Suprapubic skin (tissue), 4 donors: ENCODE measurements at regions not wholly inside any gene's neighbourhood (a gene's known extent, or its start where the extent isn't known, plus 50 kb on each side); places are given as distances from the start of the nearest gene placed in this dataset.

Experiments used
- CTCF ChIP-seq, 2 donors: fragments of 200-600 bp in 1 of 2; fragments of 450-650 bp in 1 of 2; sonication (generic) in 1 of 2; IDR thresholded peaks; one replicate each; pipeline ENCODE4 v1.5.1; 2016 to 2019; ENCODE audit warnings: antibody characterized with exemption in 2 of 2, mild to moderate bottlenecking in 1 of 2, moderate library complexity in 1 of 2
- EP300 ChIP-seq: sonication (generic); formaldehyde crosslinking; IDR thresholded peaks from one replicate; pipeline ENCODE4 v1.6.1; 2017; ENCODE audit warnings: antibody characterized with exemption
- POLR2A ChIP-seq, 2 donors: fragments of 450-650 bp; IDR thresholded peaks; one replicate each; pipeline ENCODE4 v1.6.1; 2017; ENCODE audit warnings: antibody characterized with exemption in 2 of 2, mild to moderate bottlenecking in 2 of 2, moderate library complexity in 2 of 2
- POLR2AphosphoS5 ChIP-seq, 3 donors: sonication (generic); formaldehyde crosslinking; IDR thresholded peaks; one replicate each; pipeline ENCODE4 v1.6.1; 2017; ENCODE audit warnings: antibody characterized with exemption in 3 of 3

DNA sequence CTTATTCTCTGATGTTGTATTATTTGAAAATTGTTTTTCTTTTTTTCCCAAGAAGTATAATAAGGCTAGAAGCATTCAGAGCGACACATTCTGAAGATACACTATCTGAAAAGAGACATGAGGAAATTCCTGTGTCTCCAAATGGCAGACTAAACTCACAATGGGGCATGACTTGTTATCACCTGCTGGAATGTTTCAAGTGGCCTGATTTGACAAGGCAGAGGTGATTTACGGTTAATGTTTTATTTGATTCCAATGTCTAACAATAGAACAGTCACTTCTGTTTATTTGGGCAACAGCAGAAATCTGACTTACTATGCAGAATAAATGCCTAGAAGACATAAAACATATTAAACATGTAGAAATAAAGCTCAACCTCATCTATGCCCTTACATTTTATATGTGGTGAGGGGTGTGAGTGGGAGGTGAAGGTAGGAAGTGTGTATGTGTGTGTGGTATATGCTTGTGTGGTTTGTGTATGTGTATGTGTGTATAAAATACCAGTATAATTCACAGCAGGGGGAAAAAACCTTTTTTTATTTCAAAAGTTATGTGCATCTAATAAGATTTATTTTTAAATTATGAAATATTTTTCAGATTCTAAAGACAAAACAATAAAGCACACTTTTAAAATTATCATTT lies 1051.7 kb downstream of the ROBO2 start:
- TF ChIP-seq POLR2A (IDR thresholded peaks at IDR 0.05) (no peak), CTCF (IDR thresholded peaks at IDR 0.05) (no peak), EP300 (no peak), POLR2AphosphoS5 (IDR thresholded peaks at IDR 0.05) (no peak)
